Trophoblast cell (in vitro differentiated cells and primary cell): ENCODE measurements at regions not wholly inside any gene's neighbourhood (a gene's known extent, or its start where the extent isn't known, plus 50 kb on each side); places are given as distances from the start of the nearest gene placed in this dataset.
A peak's percentile ranks its signal among the peaks of the same experiment; 100 is the strongest.

Experiments used
- DNase-seq, 2 donors: peaks; one replicate each; pipeline ENCODE4 v3.0.0-alpha.2; 2016
- H2AFZ ChIP-seq: 2 replicates; pipeline ENCODE4 v1.6.1; 2013; ENCODE audit warnings: low read length, moderate library complexity, mild to moderate bottlenecking; ENCODE audit not compliant: insufficient read depth, poor library complexity
- H2AK5ac ChIP-seq: 2 replicates; pipeline ENCODE4 v1.6.1; 2013; ENCODE audit warnings: mild to moderate bottlenecking, low read length
- H2BK120ac ChIP-seq: 2 replicates; pipeline ENCODE4 v1.6.1; 2013; ENCODE audit warnings: low read length, mild to moderate bottlenecking, moderate library complexity; ENCODE audit not compliant: insufficient read depth, poor library complexity
- H2BK12ac ChIP-seq: 2 replicates; pipeline ENCODE4 v1.6.1; 2013; ENCODE audit warnings: mild to moderate bottlenecking, low read length, moderate library complexity
- H2BK5ac ChIP-seq: 2 replicates; pipeline ENCODE4 v1.6.1; 2013; ENCODE audit warnings: low read length, low read depth, moderate library complexity, mild to moderate bottlenecking; ENCODE audit not compliant: poor library complexity
- H3K14ac ChIP-seq: 2 replicates; pipeline ENCODE4 v1.6.1; 2013; ENCODE audit warnings: mild to moderate bottlenecking, low read length
- H3K18ac ChIP-seq: 2 replicates; pipeline ENCODE4 v1.6.1; 2013; ENCODE audit warnings: mild to moderate bottlenecking, low read length
- H3K23ac ChIP-seq: 2 replicates; pipeline ENCODE4 v1.6.1; 2013; ENCODE audit warnings: low read length
- H3K27ac ChIP-seq: 2 replicates; pipeline ENCODE4 v1.5.1; 2013; ENCODE audit warnings: low read depth, mild to moderate bottlenecking, inconsistent platforms, low read length, moderate library complexity
- H3K27me3 ChIP-seq: 2 replicates; pipeline ENCODE4 v1.6.1; 2013; ENCODE audit warnings: inconsistent platforms, mild to moderate bottlenecking, low read length, moderate library complexity; ENCODE audit not compliant: insufficient read depth
- H3K36me3 ChIP-seq, 2 experiments: 1 replicate in 1 of 2; 2 replicates in 1 of 2; pipeline ENCODE4 v1.6.1; 2013; ENCODE audit warnings: low read length in 2 of 2, mild to moderate bottlenecking in 2 of 2, moderate library complexity in 1 of 2; ENCODE audit not compliant: insufficient read depth in 2 of 2, control insufficient read depth in 1 of 2
- H3K4ac ChIP-seq: 2 replicates; pipeline ENCODE4 v1.6.1; 2013; ENCODE audit warnings: low read depth, mild to moderate bottlenecking, low read length, moderate library complexity
- H3K4me1 ChIP-seq, 2 experiments: 1 replicate in 1 of 2; 2 replicates in 1 of 2; pipeline ENCODE4 v1.6.1; 2013; ENCODE audit warnings: low read length in 2 of 2, mild to moderate bottlenecking in 2 of 2, moderate library complexity in 1 of 2; ENCODE audit not compliant: insufficient read depth in 2 of 2, control insufficient read depth in 1 of 2
- H3K4me2 ChIP-seq: 2 replicates; pipeline ENCODE4 v1.6.1; 2013; ENCODE audit warnings: inconsistent platforms, mild to moderate bottlenecking, low read length, moderate library complexity
- H3K4me3 ChIP-seq: 2 replicates; pipeline ENCODE4 v1.5.1; 2013; ENCODE audit warnings: mild to moderate bottlenecking, low read depth, low read length, inconsistent platforms
- H3K79me1 ChIP-seq: one replicate; pipeline ENCODE4 v1.6.1; 2013; ENCODE audit warnings: low read length
- H3K79me2 ChIP-seq: 2 replicates; pipeline ENCODE4 v1.6.1; 2013; ENCODE audit warnings: low read length, mild to moderate bottlenecking; ENCODE audit not compliant: control insufficient read depth, insufficient read depth, poor library complexity
- H3K9ac ChIP-seq: 2 replicates; pipeline ENCODE4 v1.6.1; 2013; ENCODE audit warnings: mild to moderate bottlenecking, low read length
- H3K9me3 ChIP-seq: 2 replicates; pipeline ENCODE4 v1.6.1; 2013; ENCODE audit warnings: low read depth, mild to moderate bottlenecking, control low read depth, inconsistent platforms, low read length; ENCODE audit not compliant: insufficient read depth
- H4K12ac ChIP-seq: 2 replicates; pipeline ENCODE4 v1.6.1; 2013; ENCODE audit warnings: low read depth, mild to moderate bottlenecking, low read length, moderate library complexity
- H4K8ac ChIP-seq: 2 replicates; pipeline ENCODE4 v1.6.1; 2013; ENCODE audit warnings: low read depth, mild to moderate bottlenecking, low read length, moderate library complexity
- H4K91ac ChIP-seq: one replicate; pipeline ENCODE4 v1.6.1; 2013; ENCODE audit warnings: low read depth, mild to moderate bottlenecking, low read length, moderate library complexity
- WGBS: extraction: QIAGEN DNeasy Blood & Tissue Kit; methylation state at CpG from one replicate; pipeline ENCODE4 v1.1.7; 2013; ENCODE audit warnings: missing lambda C conversion rate; ENCODE audit not compliant: insufficient read length, insufficient coverage; ENCODE audit errors: extremely low coverage; 5-methylcytosine and 5-hydroxymethylcytosine counted together

DNA sequence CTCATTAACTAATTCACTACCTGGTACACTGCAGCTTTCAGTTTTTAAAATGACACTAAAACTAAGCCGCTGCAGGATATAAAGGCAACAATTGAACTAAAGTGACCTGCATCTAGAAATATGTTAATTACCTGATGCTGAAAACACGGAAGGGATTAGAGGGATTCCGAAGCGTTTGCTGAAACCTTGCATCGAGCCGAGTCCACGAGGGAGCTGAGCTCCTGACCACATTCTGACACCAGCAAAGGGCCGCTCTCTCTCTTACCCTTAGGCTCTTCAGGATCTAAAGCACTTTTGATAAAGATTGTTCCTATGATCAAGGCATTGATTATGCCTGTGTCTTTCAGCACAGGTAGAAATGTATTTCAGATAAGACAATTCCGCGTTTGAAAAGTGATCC, 59.5 kb upstream of the CDKN3 start:
- H4K91ac ChIP-seq = no peak overlapping the region
- H3K4me3 ChIP-seq = no peak overlapping the region
- no peaks in the 10 kb centered on the region for H3K79me2 ChIP-seq
- no peak overlapping the region for H3K18ac ChIP-seq
- H3K79me1 ChIP-seq = no peaks in the 10 kb centered on the region
- no peak overlapping the region for H2BK12ac ChIP-seq
- no peak overlapping the region for H2BK120ac ChIP-seq
- no peak overlapping the region for H3K9ac ChIP-seq
- no peaks in the 10 kb centered on the region for H3K27me3 ChIP-seq
- no peak overlapping the region for H2AK5ac ChIP-seq
- H4K12ac ChIP-seq = no peak overlapping the region
- H3K4ac ChIP-seq = no peak overlapping the region
- H3K4me2 ChIP-seq = no peak overlapping the region
- no peak overlapping the region for H4K8ac ChIP-seq
- DNase-seq = peak in 1 of 2 donors; percentile 36
- no peak overlapping the region for H3K14ac ChIP-seq
- H2AFZ ChIP-seq = no peak overlapping the region
- H3K9me3 ChIP-seq = no peaks in the 10 kb centered on the region
- no peak overlapping the region for H3K27ac ChIP-seq
- H2BK5ac ChIP-seq = no peak overlapping the region
- no peaks in the 10 kb centered on the region for H3K36me3 ChIP-seq
- no peaks in the 10 kb centered on the region for H3K4me1 ChIP-seq
- WGBS = no CpG with 5 or more reads among the region's 10 CpGs
- no peak overlapping the region for H3K23ac ChIP-seq

DNA sequence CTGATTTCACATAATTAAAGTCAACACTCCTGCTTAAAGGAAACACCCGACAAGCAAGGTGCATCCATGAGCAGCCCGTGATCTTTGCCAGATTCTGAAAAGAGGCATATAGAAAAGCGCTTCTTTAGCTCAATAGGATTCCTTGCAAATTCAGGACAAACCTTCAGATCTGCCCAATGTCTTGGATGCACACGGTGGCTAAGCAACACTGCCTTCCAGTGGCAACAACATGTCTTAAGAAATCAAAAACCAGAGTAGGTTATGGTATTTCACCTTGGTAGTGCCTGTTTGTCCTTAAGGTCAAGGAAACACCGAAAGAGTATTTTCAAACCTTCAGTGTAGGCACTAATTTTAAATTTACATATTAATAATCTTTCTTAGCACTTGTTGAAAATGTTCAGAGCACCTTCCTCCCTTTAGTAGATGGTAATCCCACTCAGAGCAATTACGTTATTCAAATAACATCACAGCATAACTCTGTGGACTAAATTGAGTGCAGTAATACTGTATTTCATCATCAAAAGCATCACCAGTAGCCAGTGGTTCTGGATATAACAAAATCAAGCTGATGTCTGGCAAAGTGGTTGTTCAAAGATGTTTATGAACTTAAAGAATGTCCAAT, 58.0 kb upstream of the CDKN3 start:
- Histone ChIP-seq H3K9me3 (no peaks in the 10 kb centered on the region), H3K79me1 (no peaks in the 10 kb centered on the region), H3K4me1 (peaks cover under 1% of the 10 kb centered on the region in 2 experiments), H3K14ac (no peak overlapping the region), H3K9ac (no peak overlapping the region), H3K4me3 (no peak overlapping the region), H3K36me3 (no peaks in the 10 kb centered on the region), H2BK120ac (no peak overlapping the region), H4K12ac (no peak overlapping the region), H4K8ac (no peak overlapping the region), H3K4me2 (no peak overlapping the region), H3K18ac (no peak overlapping the region), H2BK12ac (no peak overlapping the region), H2AK5ac (no peak overlapping the region), H2AFZ (no peak overlapping the region), H3K4ac (no peak overlapping the region), H2BK5ac (no peak overlapping the region), H3K23ac (no peak overlapping the region), H3K27ac (no peak overlapping the region), H4K91ac (no peak overlapping the region), H3K79me2 (no peaks in the 10 kb centered on the region), H3K27me3 (no peaks in the 10 kb centered on the region)
- WGBS = no CpG with 5 or more reads among the region's 6 CpGs
- peak in 1 of 2 donors; percentile 44 for DNase-seq

DNA sequence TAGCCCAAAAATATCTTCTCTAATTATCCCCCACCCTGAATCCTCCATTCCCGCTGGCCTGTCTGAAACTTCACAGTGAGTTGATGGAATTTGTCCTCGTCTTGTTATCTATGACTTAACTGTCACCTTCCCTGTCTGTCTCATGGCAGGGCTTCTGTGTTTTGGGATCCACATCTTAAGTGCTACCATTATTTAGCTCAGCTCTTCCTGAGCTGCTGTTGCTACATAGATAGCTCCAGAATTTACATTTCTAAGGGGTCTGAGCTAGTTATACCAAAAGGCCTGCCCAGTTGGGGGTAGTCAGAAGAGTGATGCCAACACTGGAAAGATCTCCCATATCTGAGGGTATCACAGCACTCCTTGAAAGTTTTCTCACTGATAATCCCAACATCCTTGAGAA, 57.0 kb upstream of the CDKN3 start:
- Histone ChIP-seq H3K27ac (no peak overlapping the region), H3K79me2 (no peaks in the 10 kb centered on the region), H3K4me1 (peaks cover 2 to 5% of the 10 kb centered on the region in 2 experiments), H3K14ac (no peak overlapping the region), H3K4ac (no peak overlapping the region), H2BK12ac (no peak overlapping the region), H4K12ac (no peak overlapping the region), H3K23ac (no peak overlapping the region), H3K79me1 (no peaks in the 10 kb centered on the region), H3K27me3 (no peaks in the 10 kb centered on the region), H3K4me3 (no peak overlapping the region), H3K9me3 (no peaks in the 10 kb centered on the region), H2AK5ac (no peak overlapping the region), H3K36me3 (no peaks in the 10 kb centered on the region), H3K18ac (no peak overlapping the region), H3K4me2 (no peak overlapping the region), H2BK120ac (no peak overlapping the region), H3K9ac (no peak overlapping the region), H4K8ac (no peak overlapping the region), H2AFZ (no peak overlapping the region), H2BK5ac (no peak overlapping the region), H4K91ac (no peak overlapping the region)
- no peak for DNase-seq
- no CpG with 5 or more reads among the region's 2 CpGs for WGBS

DNA sequence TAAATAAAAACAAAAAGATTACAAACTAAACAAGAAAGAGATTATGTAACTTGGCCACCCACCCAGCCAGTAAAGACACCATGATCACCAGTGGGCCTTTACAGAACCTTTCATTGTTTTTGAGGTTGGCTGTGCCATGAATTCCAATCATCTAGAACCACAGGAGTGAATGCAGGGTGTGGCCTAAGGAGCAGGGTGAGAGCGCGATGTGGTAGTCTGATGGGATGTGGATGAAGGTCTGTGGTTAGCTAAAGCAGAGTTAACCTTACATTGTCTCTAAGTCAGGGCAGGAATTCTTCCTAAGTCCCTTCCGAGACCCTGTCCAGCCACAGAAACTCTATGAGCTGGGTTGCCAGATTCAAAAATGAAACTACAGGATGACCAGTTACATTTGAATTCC, 54.0 kb upstream of the CDKN3 start:
- WGBS = no CpG with 5 or more reads among the region's 3 CpGs
- Histone ChIP-seq H3K23ac (no peak overlapping the region), H4K8ac (no peak overlapping the region), H3K18ac (no peak overlapping the region), H2AFZ (no peak overlapping the region), H3K4ac (no peak overlapping the region), H2BK5ac (no peak overlapping the region), H4K12ac (no peak overlapping the region), H2AK5ac (no peak overlapping the region), H3K9ac (no peak overlapping the region), H3K14ac (no peak overlapping the region), H4K91ac (no peak overlapping the region), H2BK120ac (no peak overlapping the region), H3K27me3 (no peaks in the 10 kb centered on the region), H3K4me2 (no peak overlapping the region), H3K79me2 (no peaks in the 10 kb centered on the region), H3K79me1 (no peaks in the 10 kb centered on the region), H3K4me3 (no peak overlapping the region), H2BK12ac (no peak overlapping the region), H3K9me3 (no peaks in the 10 kb centered on the region), H3K27ac (no peak overlapping the region), H3K36me3 (no peaks in the 10 kb centered on the region), H3K4me1 (peaks cover 2 to 5% of the 10 kb centered on the region in 2 experiments)
- DNase-seq = no peak
